Fibroblast of mammary gland (primary cell): ENCODE measurements at regions not wholly inside any gene's neighbourhood (a gene's known extent, or its start where the extent isn't known, plus 50 kb on each side); places are given as distances from the start of the nearest gene placed in this dataset.

Experiments
- DNase-seq: peaks from one replicate; pipeline ENCODE4 v3.0.0-alpha.2; 2010; ENCODE audit warnings: low read depth
- H3K4me3 ChIP-seq: 2 replicates; pipeline ENCODE4 v1.5.1; 2011; ENCODE audit warnings: low read depth, mild to moderate bottlenecking, low read length, moderate library complexity; ENCODE audit not compliant: control insufficient read depth
- CTCF ChIP-seq: conservative IDR thresholded peaks from 2 replicates; pipeline ENCODE4 v1.5.1; 2011; ENCODE audit warnings: low read depth, low read length, inconsistent platforms; ENCODE audit not compliant: control insufficient read depth, insufficient read depth

- no peak for DNase-seq
- TF ChIP-seq CTCF, result no peak
- no peak overlapping the region for H3K4me3 ChIP-seq
These were observed 567.0 kb downstream of the PRKD1 start for GRCh38 chr14:29360656-29361055.

GRCh38 chr14:29370024-29370423, 557.6 kb downstream of the PRKD1 start:
- peak; percentile 33 for DNase-seq
- no peak for TF ChIP-seq CTCF
- no peak overlapping the region for H3K4me3 ChIP-seq

GRCh38 chr14:29376237-29376636, 551.4 kb downstream of the PRKD1 start:
- no peak for DNase-seq
- TF ChIP-seq CTCF, result no peak

GRCh38 chr14:29380826-29381225, 546.8 kb downstream of the PRKD1 start:
- no peak overlapping the region for H3K4me3 ChIP-seq
- no peak for DNase-seq
- TF ChIP-seq CTCF, result no peak

More at GRCh38 chr14:29376237-29376636, 551.4 kb downstream of the PRKD1 start:
- no peak overlapping the region for H3K4me3 ChIP-seq

- no peak overlapping the region for H3K4me3 ChIP-seq
- no peak for DNase-seq
- no peak for TF ChIP-seq CTCF
These were observed 539.1 kb downstream of the PRKD1 start for GRCh38 chr14:29388571-29388970.

- H3K4me3 ChIP-seq, result no peak overlapping the region
- no peak for TF ChIP-seq CTCF
- DNase-seq, result no peak
These were observed 537.4 kb downstream of the PRKD1 start for GRCh38 chr14:29390081-29390832.
